ENCODE measurements at regions not wholly inside any gene's neighbourhood (a gene's known extent, or its start where the extent isn't known, plus 50 kb on each side); places are given as distances from the start of the nearest gene placed in this dataset.

GRCh38 chr18:40464032-40464431, 1491.0 kb upstream of the PIK3C3 start:
- TF ChIP-seq CTCF (IDR thresholded peaks at IDR 0.05) (no peak), EZH2 (IDR thresholded peaks at IDR 0.05) (no peak), EZH2phosphoT487 (IDR thresholded peaks at IDR 0.05) (no peak)
